ENCODE measurements at regions not wholly inside any gene's neighbourhood (a gene's known extent, or its start where the extent isn't known, plus 50 kb on each side); places are given as distances from the start of the nearest gene placed in this dataset.

- no peak for DNase-seq
- intact Hi-C loops (cut with DNase I) = loop anchor here (1.0 to 10.0 kb wide), 3 partner anchors 157 to 227 kb away; no protein-coding TSS in a partner anchor
Measured at GRCh38 chr11:113531575-113532451, 56.6 kb upstream of the DRD2 start.

- DNase-seq = no peak
- intact Hi-C loops (cut with DNase I) = loop anchor here (10.0 kb wide), 2 partner anchors 156 to 204 kb away; no protein-coding TSS in a partner anchor
Measured at GRCh38 chr11:113531083-113531482, 55.9 kb upstream of the DRD2 start.

DNA sequence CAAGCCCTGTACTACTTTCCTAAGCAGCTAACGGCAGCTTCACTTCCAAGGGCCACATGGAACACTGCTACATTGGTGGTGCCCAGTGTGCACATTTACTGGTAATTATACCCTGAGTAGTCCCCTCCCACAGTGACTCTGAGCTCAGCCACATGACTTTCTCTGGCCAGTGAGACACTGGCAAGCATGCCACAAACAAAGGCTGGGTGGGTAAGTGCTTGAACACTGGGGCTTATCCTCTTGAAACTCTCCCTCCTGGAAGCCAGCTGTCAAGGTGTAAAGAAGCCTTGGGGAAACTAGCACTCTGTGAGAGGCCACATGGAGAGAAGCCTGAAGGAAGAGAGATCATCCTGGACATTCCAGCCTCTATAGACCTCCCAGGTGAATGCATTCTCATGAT, 54.4 kb upstream of the DRD2 start:
- intact Hi-C loops (cut with DNase I) = loop anchor here (10.0 kb wide), 2 partner anchors 155 to 205 kb away; no protein-coding TSS in a partner anchor
- no peak for DNase-seq

DNA sequence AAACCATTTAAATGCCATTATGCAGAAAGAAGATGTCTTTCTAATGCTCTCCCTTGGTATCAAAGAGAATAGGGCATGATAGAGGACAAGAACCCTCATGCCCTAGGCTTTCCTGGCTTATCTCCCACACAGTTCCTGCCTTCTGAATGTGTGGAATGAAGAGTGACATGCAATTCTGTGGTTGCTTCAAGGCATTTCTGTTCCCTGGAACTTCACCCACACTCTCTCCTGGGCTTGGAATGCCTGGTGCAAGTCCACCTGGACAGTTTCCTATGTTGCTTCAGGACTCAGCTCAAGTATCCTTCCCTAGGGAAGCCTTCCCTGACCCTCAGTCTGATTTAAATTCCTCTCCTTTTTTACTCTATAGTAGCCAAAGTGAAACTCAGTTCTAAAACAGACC, 53.8 kb upstream of the DRD2 start:
- no peak for DNase-seq
- intact Hi-C loops (cut with DNase I) = no loop called here

DNA sequence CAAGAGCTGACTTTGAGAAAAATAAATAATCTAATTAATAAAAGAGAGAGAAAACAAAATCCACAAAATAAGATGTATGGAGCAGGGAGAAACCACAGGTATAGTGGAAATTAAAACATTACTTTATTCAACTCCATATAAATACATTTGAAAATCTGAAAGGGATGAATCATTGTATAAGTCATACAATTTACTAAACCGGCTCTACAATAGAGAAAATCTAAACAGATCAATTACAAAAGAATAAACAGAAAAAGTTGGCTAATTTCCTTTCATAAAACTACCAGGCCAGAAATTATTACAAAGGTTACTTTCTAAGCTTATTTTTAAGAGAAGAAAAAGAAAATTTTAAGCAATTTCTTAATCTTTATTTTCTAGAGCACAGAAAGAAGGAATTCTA, 51.3 kb upstream of the DRD2 start:
- intact Hi-C loops (cut with DNase I) = no loop called here

More for the DNA sequence above, 51.3 kb upstream of the DRD2 start:
- no peak for DNase-seq

Measured in posterior cingulate gyrus (tissue), 11 donors.